OCI-LY1 (cell line): ENCODE measurements at regions not wholly inside any gene's neighbourhood (a gene's known extent, or its start where the extent isn't known, plus 50 kb on each side); places are given as distances from the start of the nearest gene placed in this dataset.

Source experiments
- CTCF ChIP-seq: fragments of 200-600 bp; sonication (generic), shearing (Covaris generic); IDR thresholded peaks from 2 replicates; pipeline ENCODE4 v1.5.1; 2017; ENCODE audit warnings: mild to moderate bottlenecking, antibody characterized with exemption, low read length, moderate library complexity, mixed read lengths
- EZH2 ChIP-seq: fragments of 200-600 bp; sonication (generic), shearing (Covaris generic); IDR thresholded peaks from 2 replicates; pipeline ENCODE4 v1.8.0; 2017; ENCODE audit warnings: borderline replicate concordance, mixed run types, mild to moderate bottlenecking, antibody characterized with exemption, low read length, moderate library complexity, mixed read lengths

- TF ChIP-seq CTCF (no peak), EZH2 (no peak)
Measured at GRCh38 chr15:101547737-101548136, 58.2 kb upstream of the PCSK6 start.
